ENCODE measurements at regions not wholly inside any gene's neighbourhood (a gene's known extent, or its start where the extent isn't known, plus 50 kb on each side); places are given as distances from the start of the nearest gene placed in this dataset.

DNA sequence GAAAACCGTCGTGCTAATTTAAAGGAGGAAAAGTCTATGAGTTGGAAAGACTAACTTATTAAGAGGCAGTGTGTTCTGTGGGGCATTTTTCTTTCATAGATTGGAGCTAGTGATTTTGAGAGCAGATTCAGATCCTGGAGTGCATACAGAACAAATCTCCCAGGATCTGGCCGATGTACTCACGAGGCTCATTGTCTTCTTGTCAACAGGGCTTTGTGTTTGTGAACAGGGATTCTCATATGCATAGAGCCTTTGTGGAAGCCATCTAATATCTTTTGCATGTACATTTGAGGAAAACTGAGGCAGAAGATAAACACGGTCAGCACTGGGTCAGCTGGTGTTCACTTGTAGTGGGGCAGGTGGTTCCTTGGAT is 482.9 kb upstream of the TSHZ3 start:
- TF ChIP-seq, protein P1, sequence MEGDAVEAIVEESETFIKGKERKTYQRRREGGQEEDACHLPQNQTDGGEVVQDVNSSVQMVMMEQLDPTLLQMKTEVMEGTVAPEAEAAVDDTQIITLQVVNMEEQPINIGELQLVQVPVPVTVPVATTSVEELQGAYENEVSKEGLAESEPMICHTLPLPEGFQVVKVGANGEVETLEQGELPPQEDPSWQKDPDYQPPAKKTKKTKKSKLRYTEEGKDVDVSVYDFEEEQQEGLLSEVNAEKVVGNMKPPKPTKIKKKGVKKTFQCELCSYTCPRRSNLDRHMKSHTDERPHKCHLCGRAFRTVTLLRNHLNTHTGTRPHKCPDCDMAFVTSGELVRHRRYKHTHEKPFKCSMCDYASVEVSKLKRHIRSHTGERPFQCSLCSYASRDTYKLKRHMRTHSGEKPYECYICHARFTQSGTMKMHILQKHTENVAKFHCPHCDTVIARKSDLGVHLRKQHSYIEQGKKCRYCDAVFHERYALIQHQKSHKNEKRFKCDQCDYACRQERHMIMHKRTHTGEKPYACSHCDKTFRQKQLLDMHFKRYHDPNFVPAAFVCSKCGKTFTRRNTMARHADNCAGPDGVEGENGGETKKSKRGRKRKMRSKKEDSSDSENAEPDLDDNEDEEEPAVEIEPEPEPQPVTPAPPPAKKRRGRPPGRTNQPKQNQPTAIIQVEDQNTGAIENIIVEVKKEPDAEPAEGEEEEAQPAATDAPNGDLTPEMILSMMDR (IDR thresholded peaks at IDR 0.05; ENCODE audit: insufficient read depth, low read depth, low read length), result no peak
- no peak for TF ChIP-seq EZH2 (IDR thresholded peaks at IDR 0.05; ENCODE audit: insufficient read depth, low read length)

All from astrocyte (in vitro differentiated cells and primary cell).